Neural crest cell (in vitro differentiated cells): ENCODE measurements at regions not wholly inside any gene's neighbourhood (a gene's known extent, or its start where the extent isn't known, plus 50 kb on each side); places are given as distances from the start of the nearest gene placed in this dataset.
"Not testable (repeated sequence)": the region's sequence is repeated elsewhere in the genome, so short reads cannot be mapped to it uniquely, and the experiment has no call there.

Source experiments
- DNase-seq: peaks from one replicate; pipeline ENCODE4 v3.0.0; 2021; ENCODE audit warnings: low read depth, mixed read lengths, low spot score
- H3K27ac Mint-ChIP-seq: one replicate; pipeline ENCODE4 v1.8.0; 2021; ENCODE audit warnings: mild to moderate bottlenecking, mixed read lengths; ENCODE audit not compliant: unreplicated experiment
- H3K27me3 Mint-ChIP-seq: 2 replicates; pipeline ENCODE4 v1.8.0; 2021; ENCODE audit warnings: low read depth, mild to moderate bottlenecking, mixed read lengths
- H3K36me3 Mint-ChIP-seq: 2 replicates; pipeline ENCODE4 v1.8.0; 2021; ENCODE audit warnings: low read depth, mild to moderate bottlenecking, mixed read lengths
- H3K4me1 Mint-ChIP-seq: 2 replicates; pipeline ENCODE4 v1.8.0; 2021; ENCODE audit warnings: mixed read lengths
- H3K4me3 Mint-ChIP-seq: one replicate; pipeline ENCODE4 v1.8.0; 2021; ENCODE audit warnings: mild to moderate bottlenecking, mixed read lengths
- H3K9me3 Mint-ChIP-seq: 2 replicates; pipeline ENCODE4 v1.8.0; 2021; ENCODE audit warnings: mixed read lengths
- CTCF ChIP-seq: fragments of 200-600 bp; sonication (generic); conservative IDR thresholded peaks from 2 replicates; pipeline ENCODE4 v1.5.0; 2021; ENCODE audit warnings: antibody characterized with exemption, mild to moderate bottlenecking

DNA sequence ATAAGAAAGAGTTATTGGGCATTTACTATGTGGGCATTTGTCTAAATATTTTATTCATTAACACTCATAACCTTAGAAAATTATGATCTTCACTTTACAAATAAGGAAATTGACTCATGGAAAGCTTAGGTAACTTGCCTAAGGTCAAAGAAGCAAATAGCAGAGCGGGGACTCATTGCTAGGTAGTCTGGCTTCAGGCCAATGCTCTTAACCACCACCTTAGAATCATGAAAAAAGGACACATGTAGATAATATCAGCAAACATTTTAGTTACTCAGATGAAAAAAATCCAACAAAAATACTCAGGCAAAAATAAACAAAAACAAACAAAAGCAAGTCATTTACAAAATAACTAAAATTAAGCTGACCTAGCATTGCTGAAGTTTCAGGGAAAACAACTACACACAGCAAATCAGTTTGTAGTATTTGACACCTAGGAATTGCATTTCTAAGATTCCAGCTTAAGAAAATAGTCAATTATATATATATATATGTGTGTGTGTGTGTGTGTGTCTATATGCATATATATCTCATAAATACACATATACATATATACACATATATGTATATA, 166.0 kb downstream of the HMHB1 start:
- H3K4me3 Mint-ChIP-seq: no peak overlapping the region
- H3K27me3 Mint-ChIP-seq: no peaks in the 10 kb centered on the region
- no peaks in the 10 kb centered on the region for H3K4me1 Mint-ChIP-seq
- peaks cover 3% of the 10 kb centered on the region for H3K9me3 Mint-ChIP-seq
- DNase-seq: no peak
- H3K27ac Mint-ChIP-seq: no peak overlapping the region
- H3K36me3 Mint-ChIP-seq: no peaks in the 10 kb centered on the region
- TF ChIP-seq CTCF: no peak

DNA sequence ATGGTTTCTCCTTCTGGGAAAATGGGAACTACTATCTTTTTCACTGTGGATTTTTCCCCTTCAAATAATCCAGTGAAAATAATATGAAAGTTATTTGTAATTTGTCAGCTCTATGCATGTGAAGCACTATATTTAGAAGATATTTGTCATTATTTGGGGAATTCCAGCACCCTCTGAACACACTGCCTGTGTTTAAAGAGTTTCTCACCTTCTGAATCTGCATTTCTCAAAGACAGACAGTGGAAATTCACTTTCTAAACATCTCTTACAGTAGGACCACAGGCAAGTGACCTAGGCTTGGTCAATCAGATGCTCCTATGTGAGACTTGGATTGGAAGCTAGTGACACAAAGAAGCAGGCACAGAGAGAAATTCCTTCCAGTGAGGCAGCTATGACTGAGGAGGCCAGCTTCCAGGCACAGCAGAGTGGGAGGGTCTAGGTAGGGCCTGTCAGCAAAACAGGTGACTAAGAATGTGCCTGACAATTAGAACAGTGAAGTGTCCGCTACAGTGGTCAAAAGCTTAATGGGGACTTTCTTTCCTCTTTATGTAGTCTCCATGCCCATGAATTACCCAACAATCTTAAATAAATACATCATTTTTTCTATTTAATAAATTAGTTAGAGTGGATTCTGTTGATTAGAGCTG, 167.2 kb downstream of the HMHB1 start:
- Mint-ChIP-seq H3K4me1 (no peaks in the 10 kb centered on the region), H3K36me3 (no peaks in the 10 kb centered on the region), H3K9me3 (peaks cover 5% of the 10 kb centered on the region), H3K27ac (no peak overlapping the region), H3K27me3 (no peaks in the 10 kb centered on the region), H3K4me3 (no peak overlapping the region)
- DNase-seq: no peak
- TF ChIP-seq CTCF: no peak

DNA sequence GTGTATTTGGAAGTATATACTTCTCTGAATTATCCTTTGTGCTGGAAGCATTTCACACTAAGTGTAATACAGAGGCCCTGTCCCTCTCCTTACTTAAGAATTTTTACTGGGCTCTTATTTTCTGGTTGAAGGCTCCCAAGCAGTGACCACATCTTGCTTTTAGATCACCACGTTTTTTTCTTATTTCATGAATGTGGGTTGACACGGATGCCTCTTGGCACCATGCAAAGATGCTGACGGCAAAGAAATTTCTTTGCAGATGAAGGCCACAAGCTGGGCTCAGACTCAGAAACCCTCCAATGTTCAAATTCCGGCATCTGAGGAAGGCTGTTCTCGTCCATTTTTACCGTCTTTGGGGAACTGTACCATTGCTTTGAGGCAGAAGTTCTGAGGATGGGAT, 168.5 kb downstream of the HMHB1 start:
- no peak overlapping the region for H3K27ac Mint-ChIP-seq
- H3K4me1 Mint-ChIP-seq: peaks cover 3% of the 10 kb centered on the region
- H3K36me3 Mint-ChIP-seq: no peaks in the 10 kb centered on the region
- no peak overlapping the region for H3K4me3 Mint-ChIP-seq
- H3K27me3 Mint-ChIP-seq: no peaks in the 10 kb centered on the region
- no peak for DNase-seq
- TF ChIP-seq CTCF: no peak
- peaks cover 9% of the 10 kb centered on the region for H3K9me3 Mint-ChIP-seq

GRCh38 chr5:143982957-143983356, 171.0 kb downstream of the HMHB1 start:
- not testable (repeated sequence) for DNase-seq, H3K27ac Mint-ChIP-seq, H3K36me3 Mint-ChIP-seq, H3K27me3 Mint-ChIP-seq, H3K9me3 Mint-ChIP-seq, H3K4me3 Mint-ChIP-seq
- H3K4me1 Mint-ChIP-seq: peaks cover 17% of the 10 kb centered on the region

DNA sequence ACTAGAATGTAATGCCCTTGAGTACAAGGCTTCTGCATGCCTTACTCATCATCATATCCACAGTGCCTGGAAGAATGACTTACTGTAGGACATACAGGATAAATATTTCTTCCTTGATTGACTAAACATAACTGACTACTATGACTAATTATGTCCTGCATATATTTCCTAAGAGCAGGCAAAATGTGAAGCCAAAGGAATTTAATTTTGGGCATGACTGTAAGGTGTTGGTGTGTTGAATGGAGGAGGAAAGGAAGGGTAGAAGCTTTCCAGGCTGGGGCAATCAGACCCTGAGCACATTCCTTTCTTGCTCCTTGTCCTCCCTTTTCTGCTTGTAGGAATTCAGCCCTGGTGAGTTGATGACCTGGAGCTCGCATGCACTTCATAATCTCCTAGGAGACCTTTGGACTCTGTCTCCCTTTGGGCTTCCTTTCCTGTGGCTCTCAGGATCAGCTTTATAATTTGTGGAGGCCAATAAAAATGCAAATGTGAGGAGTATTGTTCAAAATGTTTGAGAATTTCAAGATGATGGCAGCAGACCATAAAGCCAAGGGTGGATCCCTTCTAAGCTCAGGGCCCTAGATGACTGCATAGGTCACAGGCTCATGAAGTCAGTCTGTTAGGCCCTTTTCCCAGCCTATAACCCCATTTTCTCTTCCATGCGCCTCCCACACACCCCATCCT, 174.0 kb downstream of the HMHB1 start:
- H3K27me3 Mint-ChIP-seq: no peaks in the 10 kb centered on the region

More for the DNA sequence above, 174.0 kb downstream of the HMHB1 start:
- Mint-ChIP-seq H3K4me1 (peaks cover 22% of the 10 kb centered on the region), H3K4me3 (no peak overlapping the region), H3K9me3 (peaks cover 12% of the 10 kb centered on the region), H3K27ac (no peak overlapping the region), H3K36me3 (no peaks in the 10 kb centered on the region)
- TF ChIP-seq CTCF: no peak
- DNase-seq: no peak
